Renal pelvis (tissue), 1 donor: ENCODE measurements at regions not wholly inside any gene's neighbourhood (a gene's known extent, or its start where the extent isn't known, plus 50 kb on each side); places are given as distances from the start of the nearest gene placed in this dataset.

Experiments
- DNase-seq: peaks from one replicate; pipeline ENCODE4 v3.0.0-alpha.2; 2013

DNA sequence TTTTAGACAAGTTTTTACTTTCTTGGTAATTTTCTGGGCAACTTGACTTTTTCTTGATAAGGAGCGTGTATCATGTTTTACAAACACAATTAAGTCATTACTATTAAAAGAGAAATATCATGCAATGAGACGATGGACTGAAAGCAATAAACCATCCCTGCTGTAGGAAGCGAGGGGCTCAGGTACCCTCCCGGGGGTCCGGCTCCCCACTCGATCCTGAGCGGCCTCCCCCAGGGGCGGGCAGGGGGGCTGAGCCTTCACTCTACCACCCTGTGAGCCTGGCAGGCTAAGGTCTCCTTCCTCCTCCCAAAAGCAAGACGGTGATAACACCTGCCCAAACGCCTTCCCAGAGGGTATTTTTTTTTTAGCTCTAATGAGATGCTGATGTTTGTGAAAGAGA is 51.8 kb upstream of the ADGRA1 start:
- DNase-seq = no peak

DNA sequence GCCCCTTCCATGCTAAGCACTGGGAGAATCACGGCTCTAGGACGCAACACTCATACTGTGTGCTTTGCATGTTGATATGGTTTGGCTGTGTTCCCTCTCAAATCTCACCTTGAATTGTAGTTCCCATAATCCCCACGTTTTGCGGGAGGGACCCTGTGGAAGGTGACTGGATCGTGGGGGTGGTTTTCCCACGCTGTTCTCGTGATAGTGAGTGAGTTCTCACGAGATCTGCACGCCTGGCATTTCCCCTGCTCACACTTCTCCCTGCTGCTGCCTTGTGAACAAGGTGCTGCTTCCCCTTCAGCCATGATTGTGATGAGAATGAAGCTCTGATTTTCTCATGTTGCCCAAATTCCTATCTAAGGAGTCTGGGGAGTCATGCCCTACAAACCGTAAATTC is 53.0 kb upstream of the ADGRA1 start:
- DNase-seq = no peak

DNA sequence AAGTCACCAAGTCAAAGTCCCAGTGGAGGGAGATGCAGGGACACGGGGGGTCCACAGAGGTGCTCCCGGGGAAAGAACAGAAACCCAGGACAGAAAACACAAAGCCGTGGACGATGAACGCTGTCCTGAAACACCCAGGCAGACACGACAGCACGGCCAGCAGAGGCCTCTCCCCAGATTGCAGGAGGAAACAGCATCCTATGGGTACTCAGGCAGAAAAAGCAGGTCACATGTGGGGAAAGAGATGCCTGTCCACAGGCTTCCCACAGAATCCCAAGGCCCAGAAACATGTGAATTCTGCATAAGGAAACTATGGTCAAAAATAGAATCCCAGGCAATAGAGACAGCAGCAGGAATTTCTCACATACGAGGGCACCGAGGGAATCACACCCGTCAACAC is 53.6 kb upstream of the ADGRA1 start:
- DNase-seq = no peak

DNA sequence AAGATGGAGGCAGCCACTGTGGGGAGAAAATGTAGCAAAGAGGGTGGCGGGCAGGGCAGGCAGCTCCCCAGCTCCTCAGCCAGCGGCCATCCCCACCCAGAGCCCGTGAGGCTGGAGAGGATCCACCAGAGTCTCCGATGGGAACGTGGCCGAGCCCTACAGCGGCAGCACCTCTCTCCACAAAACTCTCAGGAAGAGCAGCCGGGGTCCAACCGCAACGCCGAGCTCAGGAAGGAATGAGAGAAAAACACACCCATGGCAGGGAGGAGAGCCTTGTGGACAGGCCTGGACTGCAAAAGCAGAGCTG is 54.0 kb upstream of the ADGRA1 start:
- no peak for DNase-seq

DNA sequence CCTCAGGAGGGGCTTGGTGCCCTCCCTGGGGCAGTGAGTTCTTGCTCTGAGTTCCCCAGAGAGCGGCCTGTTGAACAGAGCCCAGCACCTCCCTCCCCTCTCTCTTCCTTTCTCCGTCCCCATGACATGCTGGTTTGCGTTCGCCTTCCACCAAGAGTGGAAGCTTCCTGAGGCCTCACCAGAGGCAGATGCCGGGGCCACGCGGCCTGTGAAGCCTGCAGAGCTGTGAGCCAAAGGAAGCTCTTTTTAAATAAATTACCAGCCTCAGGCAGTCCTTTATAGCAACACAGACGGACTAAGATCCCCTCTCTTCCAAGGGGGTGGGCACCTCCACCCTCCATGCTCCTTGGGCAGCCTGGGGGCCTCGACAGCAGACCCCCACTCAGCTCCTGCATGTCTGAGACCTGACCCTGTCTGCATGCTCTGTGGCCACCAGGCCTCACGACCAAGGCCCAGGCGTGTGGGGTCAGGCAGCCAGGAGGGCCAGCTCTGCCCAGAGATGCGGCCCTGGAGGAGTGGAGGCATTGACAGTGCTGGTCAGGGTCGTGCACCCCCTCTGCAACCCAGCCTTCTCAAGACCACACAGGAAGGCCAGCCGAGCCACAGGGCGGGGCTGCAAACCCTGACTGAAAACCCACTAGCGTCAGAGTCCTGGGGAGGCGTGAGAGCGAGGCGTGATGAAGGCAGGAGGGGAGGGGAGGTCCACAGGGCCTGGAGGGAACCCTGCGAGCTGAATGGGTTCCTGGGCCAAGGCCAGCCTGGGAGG is 54.6 kb upstream of the ADGRA1 start:
- no peak for DNase-seq

DNA sequence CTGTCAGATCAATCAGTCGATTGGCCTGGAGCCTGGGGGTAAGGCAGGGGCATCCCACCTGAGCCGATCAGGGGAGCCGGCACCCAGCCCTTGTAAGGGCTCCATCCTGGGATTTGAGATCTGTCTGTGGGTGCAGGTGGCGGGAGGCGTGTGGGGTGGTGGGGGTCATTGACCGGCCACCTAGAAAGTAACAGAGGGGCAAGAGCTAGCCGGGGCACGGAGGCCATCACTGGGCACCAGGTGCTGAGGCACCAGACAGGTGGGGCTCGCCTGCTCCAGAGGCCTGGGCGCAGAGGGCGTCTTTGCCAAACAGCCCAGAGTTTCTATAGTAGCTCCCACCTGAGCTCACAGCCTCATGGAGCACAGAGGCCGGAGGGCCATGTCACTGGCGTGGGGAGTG is 55.5 kb upstream of the ADGRA1 start:
- DNase-seq = no peak

DNA sequence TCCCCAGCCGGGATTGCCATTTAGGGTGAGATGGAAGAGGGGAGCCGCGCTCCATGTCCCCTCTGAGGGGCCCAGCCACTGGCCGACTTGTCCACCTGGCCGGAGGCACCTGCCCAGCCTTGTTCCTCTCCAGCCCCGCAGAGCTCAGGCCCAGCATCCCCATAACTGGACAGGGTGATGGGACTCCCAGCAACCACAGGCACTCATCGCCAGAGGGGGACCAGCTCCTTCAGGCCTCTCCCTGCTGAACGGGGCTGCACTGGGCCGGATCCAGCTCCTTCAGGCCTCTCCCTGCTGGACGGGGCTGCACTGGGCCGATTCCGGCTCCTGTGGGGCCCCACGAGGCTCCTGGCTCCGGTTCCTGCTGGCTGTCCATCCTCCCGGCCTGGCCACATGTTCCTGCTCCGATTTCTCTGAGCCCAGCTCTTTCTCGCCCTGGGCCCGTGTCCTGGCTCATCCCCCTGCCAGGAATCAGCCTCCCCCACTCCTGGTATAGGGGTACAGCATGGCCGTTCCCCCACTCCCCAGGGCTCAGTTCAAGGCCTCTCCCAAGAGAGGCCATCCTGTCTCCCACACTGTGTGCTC is 56.1 kb upstream of the ADGRA1 start:
- no peak for DNase-seq

DNA sequence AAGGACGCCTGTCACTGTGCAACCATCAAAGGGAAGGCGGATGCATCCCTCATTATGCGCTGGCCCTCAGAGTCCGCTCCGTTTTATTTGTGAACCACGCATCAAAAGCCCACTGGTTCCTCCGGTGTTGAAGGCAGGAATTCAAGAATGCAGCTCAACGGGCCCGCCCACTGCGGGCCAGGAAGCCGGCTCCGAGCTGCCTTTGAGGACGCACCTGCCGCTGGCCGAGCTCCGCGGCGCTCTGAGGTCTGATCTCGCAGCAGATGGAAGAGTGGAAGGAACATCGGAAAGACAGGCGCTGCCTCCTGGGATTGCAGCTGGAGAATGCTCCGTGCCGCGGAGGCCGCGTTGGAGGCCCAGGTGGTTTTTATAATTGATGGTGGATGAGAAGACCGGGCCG is 56.9 kb upstream of the ADGRA1 start:
- no peak for DNase-seq

DNA sequence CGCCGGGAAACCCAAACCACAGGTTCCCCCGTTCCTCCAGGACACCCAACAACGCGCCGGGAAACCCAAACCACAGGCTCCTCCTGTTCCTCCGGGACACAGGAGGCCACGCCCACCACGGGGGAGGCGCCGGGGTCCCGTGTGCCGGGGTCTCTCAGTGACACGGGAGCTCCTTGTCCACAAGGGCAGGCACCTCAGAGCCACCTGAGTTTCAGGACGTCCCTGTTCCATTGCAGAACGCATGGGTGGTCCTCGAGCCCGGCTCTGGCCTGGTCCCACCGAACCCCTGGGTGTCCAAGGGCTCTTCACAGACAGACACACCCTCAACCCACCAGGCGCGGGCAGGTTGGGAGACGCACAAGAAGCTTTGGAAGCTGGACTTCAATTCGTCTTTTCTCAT is 57.6 kb upstream of the ADGRA1 start:
- DNase-seq = no peak

DNA sequence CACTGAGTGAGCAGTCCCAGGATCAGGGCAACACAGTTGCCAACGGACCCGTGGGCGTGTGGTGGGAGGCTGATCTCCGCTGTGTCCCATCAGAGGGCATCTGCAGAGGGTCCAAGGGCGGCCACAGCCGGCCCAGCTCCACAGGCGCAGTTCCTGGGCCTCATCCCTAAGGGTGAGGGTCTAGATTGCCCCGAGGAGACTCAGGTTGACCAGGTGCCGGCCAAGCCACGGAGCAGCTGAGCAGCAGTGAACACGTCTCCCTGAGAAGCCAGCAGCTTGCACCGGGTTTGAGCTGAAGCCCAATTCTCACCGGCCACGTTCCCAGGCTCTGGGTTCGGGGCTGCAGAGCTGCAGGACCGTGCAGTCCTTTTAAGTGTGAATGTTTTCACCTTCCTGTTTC is 58.8 kb upstream of the ADGRA1 start:
- DNase-seq = no peak

DNA sequence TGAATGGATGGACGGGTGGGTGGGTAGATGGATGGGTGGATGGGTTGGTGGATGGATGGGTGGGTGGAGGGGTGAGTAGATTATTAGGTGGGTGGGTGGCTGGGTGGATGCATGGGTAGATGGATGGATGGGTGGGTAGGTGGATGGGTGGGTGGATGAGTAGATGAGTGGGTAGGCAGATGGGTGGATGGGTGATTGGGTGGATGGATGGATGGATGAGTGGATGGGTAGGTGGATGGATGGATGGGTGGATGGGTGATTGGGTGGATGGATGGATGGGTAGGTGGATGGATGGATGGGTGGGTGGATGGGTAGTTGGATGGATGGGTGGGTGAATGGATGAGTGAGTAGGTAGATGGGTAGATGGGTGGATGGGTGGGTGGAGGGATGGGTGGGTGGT is 59.6 kb upstream of the ADGRA1 start:
- DNase-seq = no peak

DNA sequence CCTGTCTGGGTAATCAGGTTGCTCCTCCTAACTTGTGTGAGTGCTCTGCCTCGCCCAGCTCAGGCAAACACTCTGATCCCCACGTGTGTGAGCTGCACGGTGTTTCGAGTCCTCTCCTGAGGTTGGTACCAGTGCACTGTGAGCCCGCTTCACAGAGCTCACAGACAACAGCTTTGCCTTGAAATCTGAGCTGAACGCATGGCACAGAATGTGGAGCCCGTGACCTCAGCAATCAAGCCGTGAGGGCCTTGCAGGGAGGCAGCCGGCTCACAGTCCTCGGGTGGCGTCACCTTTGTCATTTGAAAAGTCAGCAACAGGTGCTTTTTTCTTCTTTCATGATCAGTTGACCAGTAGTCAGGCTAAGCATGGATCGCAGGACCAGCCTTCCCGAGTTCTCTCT is 60.2 kb upstream of the ADGRA1 start:
- peak; percentile 60 for DNase-seq

DNA sequence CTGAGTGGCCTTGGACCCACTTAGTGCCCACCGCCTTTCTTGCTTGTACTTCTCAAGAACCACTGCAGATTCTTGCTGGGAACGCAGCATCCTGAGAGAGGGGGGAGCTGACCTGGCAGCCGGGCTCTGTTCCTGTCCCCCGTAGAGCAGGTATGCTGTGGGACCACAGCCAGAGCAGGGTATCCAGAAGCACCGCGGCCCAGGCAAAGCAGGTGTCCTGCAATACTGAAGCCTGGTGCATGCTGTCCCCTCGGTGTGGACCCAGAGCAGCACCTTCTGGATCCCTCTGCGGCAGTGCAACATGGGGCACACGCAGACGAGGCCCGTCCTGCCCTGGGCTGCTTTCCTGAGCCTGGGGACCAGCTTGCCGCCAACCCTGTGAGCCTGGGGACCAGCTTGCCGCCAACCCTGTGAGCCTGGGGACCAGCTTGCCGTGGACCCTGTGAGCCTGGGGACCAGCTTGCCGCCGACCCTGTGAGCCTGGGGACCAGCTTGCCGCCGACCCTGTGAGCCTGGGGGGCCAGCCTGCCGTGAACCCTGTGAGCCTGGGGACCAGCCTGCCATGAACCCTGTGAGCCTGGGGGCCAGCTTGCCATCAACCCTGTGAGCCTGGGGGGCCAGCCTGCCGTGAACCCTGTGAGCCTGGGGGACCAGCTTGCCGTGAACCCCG is 60.9 kb upstream of the ADGRA1 start:
- DNase-seq = no peak

DNA sequence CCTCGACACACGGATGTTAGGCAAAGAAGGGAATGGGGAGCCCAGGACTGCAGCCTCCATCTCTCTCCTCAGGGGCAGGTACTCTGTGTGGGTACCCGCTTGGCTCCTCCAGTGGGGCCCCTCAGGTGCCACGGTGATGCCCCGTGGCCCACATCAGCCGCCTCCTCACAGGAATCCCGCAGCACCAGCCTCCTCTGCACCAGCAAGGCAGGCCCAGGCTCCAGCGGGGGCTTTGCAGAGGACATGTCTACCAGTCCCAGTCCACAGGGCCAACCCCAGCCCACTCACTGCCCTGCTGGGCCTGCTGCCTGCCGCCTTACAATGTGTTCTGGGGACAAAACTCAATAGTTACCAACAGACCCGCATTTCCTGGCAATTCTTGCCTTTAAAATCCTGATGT is 61.6 kb upstream of the ADGRA1 start:
- DNase-seq = no peak

DNA sequence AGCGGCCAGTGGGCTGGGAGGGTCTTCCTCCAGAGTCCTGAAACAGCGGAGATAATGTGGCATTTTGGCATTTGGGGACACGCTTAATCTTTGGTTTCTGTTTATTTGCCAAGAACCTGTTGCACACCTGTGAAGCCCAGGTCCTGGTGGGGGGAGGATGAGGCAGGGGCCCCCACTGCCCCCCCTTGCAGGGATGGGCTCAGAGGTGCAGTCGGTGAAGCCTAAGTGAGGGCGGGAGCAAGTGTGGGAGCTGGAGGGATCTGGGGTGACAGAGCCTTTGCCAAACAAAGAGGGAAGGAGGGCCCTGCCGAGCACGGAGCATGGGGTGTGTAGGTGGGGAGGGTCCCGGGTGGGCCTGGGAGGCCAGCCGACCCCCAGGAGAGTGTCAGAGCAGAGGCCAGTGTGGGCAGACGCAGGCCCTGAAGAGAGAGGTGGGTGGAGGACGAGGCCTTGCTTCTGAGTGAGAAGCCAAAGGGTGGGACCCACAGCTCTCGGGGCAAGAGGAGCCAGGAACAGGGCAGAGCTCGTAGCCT is 62.1 kb upstream of the ADGRA1 start:
- no peak for DNase-seq

DNA sequence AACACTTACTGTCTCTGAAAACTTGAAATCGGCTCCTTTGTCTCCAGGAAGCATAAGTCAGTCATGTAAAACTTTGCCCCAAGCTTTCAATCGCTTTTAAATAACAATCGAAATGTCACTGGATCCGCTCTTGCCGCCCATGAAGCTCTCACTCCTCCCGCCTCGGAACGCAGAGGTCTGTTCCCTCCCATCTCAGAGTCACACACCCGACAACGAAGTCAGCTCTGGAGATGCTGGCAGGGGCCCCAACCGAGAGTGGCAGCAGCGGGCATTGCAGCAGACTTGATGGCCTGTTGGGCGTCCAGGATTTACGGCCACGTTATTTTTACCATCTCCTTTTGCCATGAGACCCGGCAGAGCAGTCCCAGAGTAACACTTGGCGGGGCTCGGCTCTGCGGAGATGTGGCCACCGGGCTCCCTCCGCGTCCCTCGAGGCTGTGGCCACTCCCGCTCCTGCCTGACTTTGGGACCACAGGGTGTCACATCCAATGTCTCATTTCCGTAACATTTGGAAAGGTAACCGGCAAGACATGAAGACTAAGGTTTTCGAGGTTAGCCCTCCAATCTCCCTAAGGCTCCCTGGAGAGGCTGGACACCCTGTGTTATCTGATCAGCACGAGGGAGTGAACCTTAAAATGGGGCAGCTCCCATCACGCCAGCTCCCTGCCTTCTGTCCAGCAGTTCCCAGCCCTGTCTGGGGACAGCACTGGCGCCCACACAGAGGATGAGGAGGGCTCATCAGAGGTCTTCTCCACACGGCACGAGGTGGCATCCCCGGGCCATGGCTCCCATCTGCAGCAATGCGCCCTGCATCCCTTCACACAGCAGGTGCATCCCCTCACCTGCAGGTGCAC is 62.8 kb upstream of the ADGRA1 start:
- no peak for DNase-seq

DNA sequence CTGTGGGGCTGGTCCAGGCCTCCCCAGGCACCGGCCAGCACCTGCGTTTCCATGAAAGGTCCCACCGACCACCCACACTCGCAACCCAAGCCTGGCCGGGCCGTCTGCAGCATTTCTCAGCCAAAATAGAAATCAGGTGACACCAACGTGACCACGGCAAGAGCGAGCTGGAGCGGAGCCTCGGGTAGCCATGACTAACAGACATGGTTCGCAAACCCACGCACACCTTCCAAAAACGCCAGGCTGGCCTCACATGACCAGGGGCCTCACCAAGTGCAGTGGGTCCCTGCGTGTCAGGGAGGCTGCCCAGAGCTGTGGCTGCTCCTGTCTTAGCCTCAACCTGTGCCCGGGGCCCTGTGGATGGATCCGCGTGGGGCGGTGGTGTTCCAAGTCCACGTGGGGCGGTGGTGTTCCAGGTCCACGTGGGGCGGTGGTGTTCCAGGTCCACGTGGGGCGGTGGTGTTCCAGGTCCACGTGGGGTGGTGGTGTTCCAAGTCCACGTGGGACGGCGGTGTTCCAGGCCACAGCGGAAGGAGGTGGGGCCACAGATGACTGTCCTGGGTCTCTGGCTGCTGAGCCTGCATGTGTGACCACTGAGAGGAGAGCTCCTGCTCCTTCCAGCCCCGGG is 64.4 kb upstream of the ADGRA1 start:
- no peak for DNase-seq

DNA sequence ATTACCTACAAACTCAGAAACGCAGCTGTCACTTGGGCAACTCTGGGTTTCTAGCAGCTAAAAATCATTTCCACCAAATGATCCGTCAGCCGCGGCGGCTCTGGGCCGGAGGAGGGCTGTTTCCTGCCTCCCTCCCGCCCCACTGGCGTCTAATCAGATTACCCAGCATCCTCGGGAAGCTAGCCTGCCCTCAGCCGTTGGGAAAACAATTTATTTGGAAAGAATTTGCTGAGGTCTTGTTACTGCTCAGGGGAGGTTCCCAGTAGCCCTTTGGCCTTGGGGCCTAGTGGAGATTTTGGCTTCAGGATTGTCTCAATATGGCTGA is 65.0 kb upstream of the ADGRA1 start:
- peak; percentile 62 for DNase-seq

DNA sequence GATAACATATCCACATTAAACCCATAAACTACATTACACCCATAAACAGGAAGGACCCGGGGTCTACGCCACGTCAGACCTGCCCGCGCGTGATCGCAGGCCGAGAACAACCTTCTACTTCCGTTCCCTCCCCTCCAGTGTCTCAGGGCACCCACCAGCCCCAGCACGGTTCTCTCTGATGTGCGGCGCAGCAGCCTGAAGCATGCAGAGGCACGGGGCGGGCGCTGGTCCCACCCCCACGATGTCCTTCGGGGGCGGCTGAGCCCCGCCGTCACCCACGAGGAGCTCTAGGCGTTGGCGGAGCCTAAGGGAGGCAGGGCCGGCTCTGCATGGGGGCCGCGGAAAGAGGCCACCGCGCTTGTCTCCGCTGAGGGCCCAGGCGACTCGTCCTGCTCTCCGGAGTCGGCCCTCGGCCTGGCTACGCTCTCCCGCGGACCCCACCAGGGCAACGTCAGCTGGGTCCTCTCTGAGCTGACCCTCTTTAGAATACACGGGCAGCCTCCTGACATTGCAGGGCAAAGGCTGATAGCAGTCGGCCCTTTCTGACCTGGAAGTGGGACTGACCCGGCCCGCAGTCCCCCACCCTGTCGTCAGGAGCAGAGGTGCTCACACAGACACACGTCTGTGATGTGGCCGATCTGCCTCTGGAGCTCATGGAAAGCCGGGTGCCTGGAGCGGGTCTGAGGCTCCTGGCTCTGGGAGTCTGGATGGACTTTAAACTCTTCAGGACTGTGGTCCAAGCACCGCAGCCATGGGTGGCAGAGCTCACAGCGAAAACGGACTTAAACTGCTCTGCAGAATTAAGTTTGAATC is 65.6 kb upstream of the ADGRA1 start:
- DNase-seq = no peak

DNA sequence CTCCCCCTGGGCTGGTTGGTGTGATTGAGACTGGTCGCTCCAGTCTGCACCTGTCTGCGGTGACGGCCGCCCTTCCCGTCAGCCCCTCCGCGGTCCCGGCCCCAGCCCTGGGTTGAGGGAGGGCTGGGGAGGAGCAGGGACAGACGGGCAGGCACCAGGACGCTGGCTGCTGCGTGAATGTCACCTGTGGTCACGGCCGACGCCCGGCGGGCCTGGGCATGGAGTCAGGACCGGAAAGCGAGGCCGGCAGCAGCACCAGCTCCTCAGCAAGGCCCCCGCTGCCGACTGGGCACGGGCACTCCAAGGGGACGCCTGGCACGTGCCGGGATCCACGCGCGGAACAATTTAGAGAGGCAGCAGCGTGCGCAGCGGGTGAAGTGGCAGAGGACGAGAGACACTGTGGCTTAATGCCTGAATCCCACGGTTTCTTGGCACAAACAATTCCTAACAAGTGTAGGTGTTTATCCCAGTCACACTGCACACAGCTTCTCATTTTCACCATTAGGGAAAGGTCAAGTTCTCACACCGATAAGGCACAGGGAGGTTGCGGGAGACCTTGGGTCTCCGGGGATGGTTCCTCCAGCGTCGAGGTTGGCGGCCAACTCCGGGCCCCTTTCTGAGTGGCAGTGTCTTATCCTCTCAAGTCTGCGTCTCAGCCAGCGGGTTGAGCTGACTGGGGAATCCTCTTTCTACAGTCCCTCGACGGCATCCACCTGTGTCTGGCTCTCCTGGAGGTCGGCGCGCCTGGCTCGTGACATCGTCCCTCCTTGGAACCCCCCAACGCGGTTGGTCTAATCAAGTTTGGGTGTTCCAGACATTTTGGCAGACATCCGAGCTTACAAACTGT is 66.4 kb upstream of the ADGRA1 start:
- no peak for DNase-seq
